Keratinocyte (primary cell): ENCODE measurements at regions not wholly inside any gene's neighbourhood (a gene's known extent, or its start where the extent isn't known, plus 50 kb on each side); places are given as distances from the start of the nearest gene placed in this dataset.
A peak's percentile ranks its signal among the peaks of the same experiment; 100 is the strongest.

Experiments
- EZH2 ChIP-seq: IDR thresholded peaks from one replicate; pipeline ENCODE4 v1.6.1; 2012; ENCODE audit warnings: inconsistent platforms, mild to moderate bottlenecking, low read length, moderate library complexity
- TF ChIP-seq, protein P1 (sequence below), 3 experiments: IDR thresholded peaks in 1 of 3; conservative IDR thresholded peaks in 1 of 3; optimal IDR thresholded peaks in 1 of 3; 2 replicates in 2 of 3; 3 replicates in 1 of 3; pipeline versions ENCODE3 to v1.5.1; 2011; ENCODE audit warnings: low read length in 3 of 3, mild to moderate bottlenecking in 3 of 3, moderate library complexity in 2 of 3, control low read depth in 1 of 3, inconsistent platforms in 1 of 3; ENCODE audit not compliant: insufficient read depth in 2 of 3; ENCODE audit errors: extremely low read depth in 1 of 3

DNA sequence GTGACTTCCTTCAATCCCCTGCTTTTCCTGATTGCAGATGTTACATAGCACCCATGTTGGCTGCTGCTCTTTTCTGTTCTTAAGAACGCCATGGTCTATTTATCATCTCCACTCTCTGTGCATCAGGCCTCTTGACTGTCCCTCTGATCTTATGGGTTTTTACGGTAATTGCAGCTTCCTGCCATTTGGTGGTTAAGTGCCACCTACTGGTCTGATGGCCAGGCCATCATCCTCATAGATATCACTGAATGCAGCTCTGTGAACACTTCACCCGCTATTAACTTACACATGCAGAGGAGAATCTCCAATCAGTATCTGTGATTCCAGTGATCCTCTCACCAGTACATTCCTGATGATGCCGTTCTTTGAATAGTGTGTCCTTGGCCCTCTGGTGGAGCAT is 382.4 kb downstream of the TRAM1L1 start:
- TF ChIP-seq, protein P1, sequence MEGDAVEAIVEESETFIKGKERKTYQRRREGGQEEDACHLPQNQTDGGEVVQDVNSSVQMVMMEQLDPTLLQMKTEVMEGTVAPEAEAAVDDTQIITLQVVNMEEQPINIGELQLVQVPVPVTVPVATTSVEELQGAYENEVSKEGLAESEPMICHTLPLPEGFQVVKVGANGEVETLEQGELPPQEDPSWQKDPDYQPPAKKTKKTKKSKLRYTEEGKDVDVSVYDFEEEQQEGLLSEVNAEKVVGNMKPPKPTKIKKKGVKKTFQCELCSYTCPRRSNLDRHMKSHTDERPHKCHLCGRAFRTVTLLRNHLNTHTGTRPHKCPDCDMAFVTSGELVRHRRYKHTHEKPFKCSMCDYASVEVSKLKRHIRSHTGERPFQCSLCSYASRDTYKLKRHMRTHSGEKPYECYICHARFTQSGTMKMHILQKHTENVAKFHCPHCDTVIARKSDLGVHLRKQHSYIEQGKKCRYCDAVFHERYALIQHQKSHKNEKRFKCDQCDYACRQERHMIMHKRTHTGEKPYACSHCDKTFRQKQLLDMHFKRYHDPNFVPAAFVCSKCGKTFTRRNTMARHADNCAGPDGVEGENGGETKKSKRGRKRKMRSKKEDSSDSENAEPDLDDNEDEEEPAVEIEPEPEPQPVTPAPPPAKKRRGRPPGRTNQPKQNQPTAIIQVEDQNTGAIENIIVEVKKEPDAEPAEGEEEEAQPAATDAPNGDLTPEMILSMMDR (optimal IDR thresholded peaks at IDR 0.05 in 1 of 3, IDR thresholded peaks at IDR 0.05 in 1 of 3, conservative IDR thresholded peaks at IDR 0.05 in 1 of 3; ENCODE audit: extremely low read depth in 1 of 3, insufficient read depth in 2 of 3, low read length in 3 of 3) = peak in 2 of 3 experiments; percentile 30 to 39
- no peak for TF ChIP-seq EZH2
